Prostate gland (tissue), 2 donors: ENCODE measurements at regions not wholly inside any gene's neighbourhood (a gene's known extent, or its start where the extent isn't known, plus 50 kb on each side); places are given as distances from the start of the nearest gene placed in this dataset.

Source experiments
- DNase-seq: peaks from one replicate; pipeline ENCODE4 v3.0.0-alpha.2; 2019; ENCODE audit warnings: low spot score
- H3K27ac ChIP-seq, 2 donors: fragments of 200-600 bp; sonication (generic); 2 replicates each; pipeline ENCODE4 v1.5.1; 2017 to 2019
- H3K27me3 ChIP-seq: fragments of 200-600 bp; sonication (generic); replicated peaks from 2 replicates; pipeline ENCODE4 v1.5.1; 2019; ENCODE audit not compliant: insufficient read depth
- H3K36me3 ChIP-seq, 2 donors: fragments of 200-600 bp; sonication (generic); 1 replicate in 1 of 2; 2 replicates in 1 of 2; pipeline versions ENCODE4 v1.5.1 to v1.8.1; 2017 to 2019
- H3K4me1 ChIP-seq: fragments of 200-600 bp; sonication (generic); replicated peaks from 2 replicates; pipeline ENCODE4 v1.5.1; 2019
- H3K4me3 ChIP-seq, 2 donors: fragments of 200-600 bp; sonication (generic); 2 replicates each; pipeline ENCODE4 v1.5.1; 2017 to 2019
- H3K9me3 ChIP-seq: fragments of 200-600 bp; sonication (generic); 2 replicates; pipeline ENCODE4 v1.5.1; 2017
- POLR2A ChIP-seq: fragments of 450-650 bp; IDR thresholded peaks from one replicate; pipeline ENCODE4 v1.6.1; 2016; ENCODE audit warnings: antibody characterized with exemption, mild to moderate bottlenecking
- POLR2AphosphoS5 ChIP-seq: sonication (generic); formaldehyde crosslinking; IDR thresholded peaks from one replicate; pipeline ENCODE4 v1.6.1; 2017; ENCODE audit warnings: antibody characterized with exemption
- WGBS: methylation state at CpG from one replicate; pipeline ENCODE4 v1.1.5; 2018; 5-methylcytosine and 5-hydroxymethylcytosine counted together
- intact Hi-C: fragments of 100-400 bp; cut with DNase I; formaldehyde crosslinking; loops from one replicate; pipeline ENCODE4 v1.14.2; 2022
- TF ChIP-seq, protein P1 (sequence below), 4 experiments: fragments of 200-600 bp in 2 of 4; fragments of 450-650 bp in 2 of 4; sonication (generic) in 2 of 4; IDR thresholded peaks; 1 replicate in 3 of 4; 2 replicates in 1 of 4; pipeline ENCODE4 v1.5.1; 2016 to 2019; ENCODE audit warnings: antibody characterized with exemption in 4 of 4, mild to moderate bottlenecking in 2 of 4, moderate library complexity in 2 of 4

DNA sequence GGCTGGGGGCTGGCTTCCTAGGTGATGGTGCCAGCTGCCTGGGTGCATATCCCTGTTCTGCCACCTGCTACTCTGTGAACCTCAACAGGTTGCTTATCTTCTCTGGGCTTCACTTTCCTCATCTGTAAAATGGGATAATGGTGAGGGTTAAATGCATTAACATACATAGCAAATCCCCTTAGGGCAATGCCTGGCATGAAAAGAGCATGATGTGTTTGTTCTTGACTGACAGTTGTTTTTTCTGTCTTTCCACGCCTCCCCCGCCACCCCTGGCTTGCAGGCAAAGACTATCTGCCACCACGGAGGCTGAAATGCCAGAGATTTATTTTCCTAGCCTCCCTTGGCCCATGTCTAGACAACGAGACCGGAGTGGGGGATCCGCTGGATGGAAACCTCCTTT, 280.5 kb downstream of the NSG2 start:
- H3K36me3 ChIP-seq: no peaks in the 10 kb centered on the region
- no peaks in the 10 kb centered on the region for H3K4me1 ChIP-seq
- H3K4me3 ChIP-seq: no peak overlapping the region
- DNase-seq: no peak
- no peak overlapping the region for H3K27ac ChIP-seq
- WGBS: 72% methylated on average over 6 of the region's 6 CpGs
- TF ChIP-seq POLR2AphosphoS5 (no peak), POLR2A (no peak)
- TF ChIP-seq, protein P1, sequence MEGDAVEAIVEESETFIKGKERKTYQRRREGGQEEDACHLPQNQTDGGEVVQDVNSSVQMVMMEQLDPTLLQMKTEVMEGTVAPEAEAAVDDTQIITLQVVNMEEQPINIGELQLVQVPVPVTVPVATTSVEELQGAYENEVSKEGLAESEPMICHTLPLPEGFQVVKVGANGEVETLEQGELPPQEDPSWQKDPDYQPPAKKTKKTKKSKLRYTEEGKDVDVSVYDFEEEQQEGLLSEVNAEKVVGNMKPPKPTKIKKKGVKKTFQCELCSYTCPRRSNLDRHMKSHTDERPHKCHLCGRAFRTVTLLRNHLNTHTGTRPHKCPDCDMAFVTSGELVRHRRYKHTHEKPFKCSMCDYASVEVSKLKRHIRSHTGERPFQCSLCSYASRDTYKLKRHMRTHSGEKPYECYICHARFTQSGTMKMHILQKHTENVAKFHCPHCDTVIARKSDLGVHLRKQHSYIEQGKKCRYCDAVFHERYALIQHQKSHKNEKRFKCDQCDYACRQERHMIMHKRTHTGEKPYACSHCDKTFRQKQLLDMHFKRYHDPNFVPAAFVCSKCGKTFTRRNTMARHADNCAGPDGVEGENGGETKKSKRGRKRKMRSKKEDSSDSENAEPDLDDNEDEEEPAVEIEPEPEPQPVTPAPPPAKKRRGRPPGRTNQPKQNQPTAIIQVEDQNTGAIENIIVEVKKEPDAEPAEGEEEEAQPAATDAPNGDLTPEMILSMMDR (IDR thresholded peaks at IDR 0.05): no peak
- no peaks in the 10 kb centered on the region for H3K9me3 ChIP-seq
- intact Hi-C loops: no loop called here
- peaks cover 4% of the 10 kb centered on the region for H3K27me3 ChIP-seq

DNA sequence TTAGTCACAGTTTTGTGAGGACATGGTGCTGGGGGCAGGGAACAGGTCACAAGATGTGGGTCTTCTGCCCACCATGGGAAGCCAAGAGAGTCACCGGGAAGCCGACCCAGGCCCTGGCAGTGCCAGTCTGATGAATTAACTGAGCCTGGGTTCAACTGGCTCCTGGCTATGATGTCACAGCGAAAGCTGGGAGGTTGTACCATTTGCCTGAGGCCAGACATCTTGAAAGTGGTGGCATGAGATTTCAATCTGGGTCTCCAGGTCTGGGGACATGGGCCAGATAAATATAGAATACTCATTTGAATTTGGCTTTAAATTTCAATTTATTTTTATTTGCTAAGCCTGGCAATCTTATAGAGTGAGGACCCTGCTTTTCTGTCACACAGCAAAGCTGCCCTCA, 280.9 kb downstream of the NSG2 start:
- DNase-seq: no peak
- Histone ChIP-seq H3K4me1 (no peaks in the 10 kb centered on the region), H3K36me3 (no peaks in the 10 kb centered on the region), H3K4me3 (no peak overlapping the region), H3K27me3 (peaks cover 4% of the 10 kb centered on the region), H3K9me3 (no peaks in the 10 kb centered on the region), H3K27ac (no peak overlapping the region)
- intact Hi-C loops: no loop called here
- 96% methylated on average over 3 of the region's 3 CpGs for WGBS
- TF ChIP-seq POLR2AphosphoS5: no peak
- TF ChIP-seq POLR2A: no peak
- TF ChIP-seq, protein P1 (IDR thresholded peaks at IDR 0.05): no peak

GRCh38 chr5:174327317-174327864, 281.9 kb downstream of the NSG2 start:
- Histone ChIP-seq H3K27me3 (peaks cover 4% of the 10 kb centered on the region), H3K9me3 (no peaks in the 10 kb centered on the region), H3K4me3 (no peak overlapping the region), H3K36me3 (no peaks in the 10 kb centered on the region), H3K4me1 (no peaks in the 10 kb centered on the region), H3K27ac (no peak overlapping the region)
- TF ChIP-seq POLR2A (no peak), POLR2AphosphoS5 (no peak)
- TF ChIP-seq, protein P1 (IDR thresholded peaks at IDR 0.05): peak; percentile 29 to 84 (median 66)
- intact Hi-C loops: no loop called here
- 33% methylated on average over 10 of the region's 10 CpGs for WGBS
- peak; percentile 43 for DNase-seq

DNA sequence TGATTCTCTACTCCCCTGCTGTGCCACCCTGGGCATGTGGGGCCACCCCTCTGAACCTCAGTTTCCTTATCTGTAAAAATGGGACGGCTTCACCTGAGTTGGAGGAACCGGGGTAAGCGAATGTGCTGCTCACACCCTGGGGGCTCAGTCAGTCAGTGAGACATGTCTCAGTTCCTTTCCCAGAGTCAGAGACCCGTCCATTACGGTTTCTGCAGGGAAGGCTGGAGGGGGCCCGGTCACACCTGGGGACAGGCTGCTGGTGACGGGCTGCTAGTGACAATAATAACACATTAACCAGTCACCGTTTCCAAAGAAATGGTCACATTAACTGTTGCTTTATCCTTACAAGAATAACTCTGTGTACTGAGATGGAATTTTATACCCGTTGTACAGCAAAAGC, 282.4 kb downstream of the NSG2 start:
- Histone ChIP-seq H3K36me3 (no peaks in the 10 kb centered on the region), H3K27me3 (peaks cover 4% of the 10 kb centered on the region)

More for the DNA sequence above, 282.4 kb downstream of the NSG2 start:
- 89% methylated on average over 9 of the region's 9 CpGs for WGBS
- Histone ChIP-seq H3K27ac (no peak overlapping the region), H3K9me3 (no peaks in the 10 kb centered on the region), H3K4me3 (no peak overlapping the region), H3K4me1 (no peaks in the 10 kb centered on the region)
- no peak for DNase-seq
- intact Hi-C loops: no loop called here
- no peak for TF ChIP-seq POLR2AphosphoS5
- TF ChIP-seq POLR2A: no peak
- TF ChIP-seq, protein P1 (IDR thresholded peaks at IDR 0.05): no peak
